AG20443 (cell line): ENCODE measurements at regions not wholly inside any gene's neighbourhood (a gene's known extent, or its start where the extent isn't known, plus 50 kb on each side); places are given as distances from the start of the nearest gene placed in this dataset.

Experiments used
- DNase-seq: peaks from one replicate; pipeline ENCODE4 v3.0.0; 2012; ENCODE audit warnings: low spot score, mixed read lengths

DNA sequence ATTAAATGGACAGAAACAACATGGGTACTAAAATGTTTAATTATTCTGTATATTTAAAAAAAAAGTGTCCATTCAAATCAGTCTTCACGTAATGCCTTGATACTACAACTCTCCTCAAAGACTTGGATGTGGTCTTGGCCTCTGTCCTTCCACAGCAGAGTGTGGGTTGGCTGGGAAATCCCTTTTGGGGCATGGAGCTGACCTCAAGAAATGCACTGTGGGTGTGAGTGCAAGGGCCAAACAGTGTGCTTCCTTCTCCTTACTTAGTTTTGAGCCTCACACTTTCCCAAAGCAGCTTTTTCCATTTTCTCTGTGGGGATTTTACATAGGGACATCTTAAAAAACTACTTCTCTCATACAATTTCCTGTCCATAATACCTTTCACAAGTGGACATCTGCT, 607.4 kb downstream of the EFNB2 start:
- no peak for DNase-seq

DNA sequence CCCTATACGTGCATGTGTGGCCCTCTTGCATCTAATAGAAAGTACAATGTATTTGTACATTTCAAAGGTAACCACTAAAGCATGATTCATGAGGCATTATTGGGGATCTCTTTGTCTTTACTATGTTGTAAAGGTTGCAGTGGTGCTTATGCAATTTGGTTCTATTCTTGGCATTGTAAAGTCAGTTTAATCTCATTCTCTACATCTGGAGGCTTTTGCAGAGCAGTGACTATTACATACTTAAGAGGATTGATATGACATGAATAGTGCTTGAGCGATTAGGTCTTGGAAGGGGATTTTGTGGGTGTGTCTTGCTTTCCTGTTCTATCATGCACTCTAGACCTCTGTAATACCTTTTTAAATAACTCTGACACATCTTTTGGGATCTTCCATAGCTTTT, 610.0 kb downstream of the EFNB2 start:
- DNase-seq = peak; percentile 24

DNA sequence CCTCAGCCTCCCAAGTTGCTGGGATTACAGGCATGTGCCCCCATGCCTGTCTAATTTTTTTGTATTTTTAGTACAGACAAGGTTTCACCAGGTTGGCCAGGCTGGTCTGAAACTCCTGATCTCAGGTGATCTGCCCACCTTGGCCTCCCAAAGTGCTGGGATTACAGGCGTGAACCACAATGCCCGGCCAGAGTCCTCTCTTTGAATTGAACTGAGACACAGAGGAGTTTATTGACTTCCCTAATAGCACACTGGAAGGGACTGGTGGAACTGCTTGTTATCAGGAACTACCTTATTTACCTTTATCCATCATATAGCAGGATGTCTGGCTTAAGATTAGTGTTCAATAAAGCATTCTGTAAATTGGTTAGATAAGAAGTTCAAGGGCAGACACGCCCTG, 613.8 kb downstream of the EFNB2 start:
- DNase-seq = no peak

DNA sequence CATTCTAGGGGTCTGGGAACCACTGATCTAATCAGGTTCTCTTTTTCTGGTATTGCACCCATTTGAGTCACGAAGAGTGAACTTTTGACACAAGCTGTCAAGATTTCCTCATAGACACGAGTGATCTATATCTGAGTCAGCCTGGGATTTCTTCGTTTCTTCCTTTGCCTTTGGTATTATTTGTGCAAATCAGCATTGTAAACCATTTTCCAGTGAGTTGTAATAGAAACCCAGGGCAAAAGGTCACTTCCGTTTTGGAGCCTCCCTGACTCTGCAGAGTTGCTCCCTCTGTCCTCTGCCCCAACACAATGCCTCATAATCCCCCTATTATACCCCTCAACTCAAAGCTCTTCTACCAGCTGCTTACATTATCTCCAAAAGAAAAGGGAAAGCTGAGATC, 615.1 kb downstream of the EFNB2 start:
- peak; percentile 14 for DNase-seq

DNA sequence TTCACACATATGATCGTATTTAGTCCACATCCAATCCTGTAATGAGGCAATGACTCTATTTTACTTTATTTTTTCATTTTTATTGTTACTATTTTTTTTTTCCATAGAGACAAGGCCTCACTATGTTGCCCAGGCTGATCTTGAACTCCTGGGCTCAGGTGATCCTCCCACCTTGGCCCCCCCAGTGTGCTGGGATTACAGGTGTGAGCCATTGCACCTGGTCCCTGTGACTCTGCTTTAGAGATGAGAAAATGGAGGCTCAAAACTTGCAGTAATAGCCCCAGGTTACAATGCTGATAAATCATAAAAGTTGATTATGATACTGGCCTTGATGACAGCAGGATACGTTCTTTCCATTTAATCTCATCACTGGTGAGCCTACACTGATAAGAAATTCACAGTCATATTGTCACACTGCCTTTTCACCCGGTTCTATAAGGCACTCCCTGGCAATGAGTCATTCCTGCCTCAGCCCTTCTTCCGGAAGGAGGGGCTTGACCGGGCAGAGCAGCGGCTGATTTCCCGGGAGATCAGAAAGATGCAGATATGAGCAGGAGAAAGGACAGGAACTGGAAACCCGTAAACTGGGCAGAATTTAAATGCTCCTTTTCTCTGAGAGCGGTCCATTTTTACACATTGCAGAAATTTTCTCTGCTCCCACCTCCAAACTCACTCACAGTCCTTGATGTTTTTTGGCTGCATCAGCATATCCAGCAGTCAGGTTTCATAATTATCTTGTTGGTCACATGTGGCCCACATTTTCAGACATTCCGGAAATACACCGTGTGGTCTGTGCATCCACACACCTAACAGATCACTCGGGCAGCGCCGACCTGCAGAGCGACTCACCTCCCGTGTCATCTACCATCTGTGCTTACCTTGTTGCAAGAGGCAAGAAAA, 616.4 kb downstream of the EFNB2 start:
- peak; percentile 16 for DNase-seq

DNA sequence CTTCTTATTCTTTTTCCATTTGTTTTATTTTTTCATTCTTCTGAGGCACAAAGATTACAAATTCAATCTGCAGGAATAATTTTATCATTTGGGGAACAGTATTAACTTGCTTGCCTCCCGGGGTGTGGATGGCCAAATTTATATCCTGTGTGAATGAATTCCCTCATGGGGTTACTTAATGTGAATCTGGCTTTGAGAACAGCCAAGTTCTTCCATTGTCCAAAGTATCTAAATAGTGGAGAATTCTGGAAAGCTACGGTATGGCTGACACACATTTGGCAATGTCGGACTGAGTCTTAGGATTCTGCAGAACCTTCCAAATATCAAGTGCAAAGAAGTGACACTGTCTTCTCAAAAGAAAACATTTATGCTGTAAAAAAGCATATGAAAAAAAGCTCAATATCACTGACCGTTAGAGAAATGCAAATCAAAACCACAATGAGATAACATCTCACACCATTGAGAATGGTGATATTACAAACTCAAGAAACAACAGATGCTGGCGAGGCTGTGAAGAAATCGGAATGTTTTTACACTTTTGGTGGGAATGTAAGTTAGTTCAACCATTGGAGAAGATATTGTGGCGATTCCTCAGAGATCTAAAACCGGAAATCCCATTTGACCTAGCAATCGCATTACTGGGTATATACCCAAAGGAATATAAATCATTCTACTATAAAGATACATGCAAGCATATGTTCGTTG, 620.2 kb downstream of the EFNB2 start:
- no peak for DNase-seq

DNA sequence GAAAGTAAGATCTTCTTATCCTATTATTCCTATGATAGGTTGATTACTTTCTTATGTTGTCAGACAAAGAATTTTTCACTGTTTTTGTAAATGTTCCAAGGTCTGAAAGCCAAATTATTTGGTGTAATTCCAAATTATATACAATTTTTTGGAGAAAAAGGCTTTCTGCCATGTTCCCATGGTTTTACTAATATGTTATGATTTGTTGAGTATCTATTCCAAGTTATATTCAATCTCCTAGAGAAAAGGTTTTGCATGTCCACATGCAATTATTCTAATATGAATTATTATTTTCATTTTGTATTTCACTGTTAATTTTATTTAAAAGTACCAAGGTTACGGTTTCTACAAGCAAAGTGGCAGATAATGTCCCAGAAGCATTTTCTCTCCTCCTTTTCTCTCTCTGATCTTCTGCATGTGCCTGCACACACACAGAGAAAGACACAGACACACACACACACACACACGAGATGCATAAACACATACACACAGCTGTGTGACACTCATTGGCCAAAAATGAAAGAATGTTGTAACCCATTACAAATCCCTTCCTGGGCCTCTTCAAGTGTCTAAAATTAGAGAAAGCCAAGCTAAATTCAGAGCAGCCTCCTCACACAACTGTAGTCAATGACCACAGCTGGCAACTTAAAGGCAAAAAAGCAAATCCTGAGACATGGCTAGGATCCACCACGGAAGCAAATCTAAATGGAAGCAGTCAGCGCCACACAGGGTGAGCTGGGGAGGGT, 621.0 kb downstream of the EFNB2 start:
- DNase-seq = peak; percentile 56

DNA sequence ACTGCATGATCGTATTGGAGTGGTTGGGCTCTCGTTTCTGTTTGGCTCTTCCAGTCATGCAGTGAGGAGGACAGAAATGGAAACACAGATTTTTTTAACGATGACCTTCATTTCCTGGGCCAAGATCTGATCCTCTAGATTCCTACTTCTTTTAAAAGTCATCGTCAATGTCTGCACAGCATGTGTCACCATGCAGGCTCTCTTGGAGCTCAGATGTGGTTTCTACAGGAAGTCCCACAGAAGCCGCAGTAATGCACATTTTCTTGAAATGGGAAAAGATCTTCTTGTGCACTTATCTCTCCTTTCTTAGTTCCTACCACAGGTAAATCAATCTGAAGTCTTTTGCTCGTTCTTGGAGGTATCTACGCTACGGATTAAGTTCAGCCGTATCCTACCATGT, 626.9 kb downstream of the EFNB2 start:
- peak; percentile 11 for DNase-seq

DNA sequence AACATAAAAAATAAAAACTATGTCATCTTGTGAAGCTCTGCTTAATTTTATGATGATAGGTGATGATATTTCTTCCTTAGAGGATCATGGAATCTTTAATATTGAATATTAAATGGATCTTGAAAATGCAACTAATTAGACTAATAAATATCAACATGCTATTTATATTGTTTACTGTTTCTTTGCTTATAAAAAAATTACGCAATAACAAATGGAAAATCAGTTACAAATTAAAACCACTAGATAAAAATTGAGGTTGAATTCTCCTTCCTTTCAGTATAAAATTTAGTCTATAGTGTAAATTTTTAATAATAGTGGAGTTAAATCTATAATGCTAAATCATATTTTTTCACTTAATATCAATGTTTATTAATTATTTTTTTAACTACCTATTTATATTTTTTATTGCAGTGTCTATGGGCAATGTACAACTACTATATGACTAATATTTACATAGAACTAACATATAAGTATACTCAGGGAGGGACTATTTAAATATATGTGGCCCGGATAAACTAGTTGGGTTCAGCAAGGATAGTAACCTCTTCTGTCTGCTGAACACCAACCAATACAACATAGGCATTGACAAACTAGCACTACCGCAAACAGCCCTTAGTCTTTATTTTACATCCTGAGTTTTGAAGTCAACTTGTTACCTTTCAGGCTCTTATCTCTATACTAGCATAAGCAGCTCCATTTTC, 628.0 kb downstream of the EFNB2 start:
- DNase-seq = no peak

DNA sequence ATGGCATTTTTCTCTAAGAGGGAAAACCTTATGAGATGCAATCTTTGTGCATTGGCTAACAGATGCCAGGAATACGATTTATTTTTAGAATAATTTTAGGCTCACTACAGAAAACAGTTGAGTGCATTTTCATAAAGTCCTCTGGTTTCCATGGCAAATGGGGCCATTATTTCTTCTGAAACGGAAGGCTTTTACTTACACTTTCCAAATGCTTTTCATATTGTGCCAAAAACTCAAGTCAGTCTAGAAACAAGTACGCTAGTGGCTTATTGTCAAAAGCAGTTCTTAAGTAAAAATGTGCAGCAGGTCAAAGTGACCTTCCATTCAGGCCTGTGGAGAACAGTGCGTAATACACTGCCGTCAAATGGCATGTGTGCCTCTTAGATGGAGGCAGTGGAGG, 628.7 kb downstream of the EFNB2 start:
- DNase-seq = no peak

DNA sequence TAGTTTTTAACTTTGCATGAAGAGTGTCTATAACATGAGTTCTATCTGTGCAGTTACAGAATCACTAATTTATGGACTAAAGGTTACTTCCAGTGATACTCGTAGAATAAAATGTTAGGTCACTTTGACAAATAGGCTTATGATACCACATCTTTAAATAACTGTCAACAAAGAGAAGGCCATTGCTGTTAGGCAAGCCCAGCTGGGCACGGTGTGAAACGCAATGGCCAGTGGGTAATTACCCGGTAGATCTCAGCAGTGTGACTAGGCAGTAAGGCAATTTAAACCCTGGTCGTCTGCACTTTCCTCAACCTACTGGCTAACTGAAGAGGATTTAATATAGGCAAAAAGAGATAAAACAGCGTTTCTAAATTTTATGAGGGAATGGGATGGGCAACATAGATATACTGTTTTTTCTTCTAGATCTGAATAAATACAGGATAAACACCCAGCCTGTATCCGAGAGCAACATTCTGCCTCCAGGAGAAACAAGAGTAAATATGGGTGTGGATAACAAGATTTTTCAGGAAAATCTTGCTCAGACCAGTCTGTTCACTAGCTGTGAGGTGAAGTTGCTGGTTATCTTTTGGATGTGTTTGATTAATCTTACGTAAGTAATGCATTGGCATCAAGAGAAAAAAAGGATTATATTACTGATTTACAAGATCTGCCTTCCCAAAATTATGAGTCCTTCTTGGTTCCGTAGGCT, 631.3 kb downstream of the EFNB2 start:
- DNase-seq = no peak

DNA sequence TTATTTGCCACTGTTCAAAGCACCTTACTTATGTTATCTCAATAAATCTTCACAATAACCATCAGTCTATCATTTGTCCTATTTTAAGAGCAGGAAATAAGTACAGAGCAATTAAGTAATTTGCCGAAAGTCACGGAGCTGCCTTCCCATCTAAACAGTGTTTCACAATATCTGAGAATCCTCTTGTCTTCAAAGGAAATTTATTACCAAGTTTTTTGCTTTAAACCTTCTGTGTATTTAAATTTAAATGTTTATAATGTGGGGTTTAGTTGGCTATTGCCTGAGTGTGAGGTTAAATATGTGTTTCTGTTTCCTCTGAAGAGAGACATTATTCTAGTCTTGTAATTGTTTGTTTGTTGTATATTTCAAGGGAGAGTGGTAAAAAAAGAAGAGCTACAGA, 633.1 kb downstream of the EFNB2 start:
- no peak for DNase-seq

DNA sequence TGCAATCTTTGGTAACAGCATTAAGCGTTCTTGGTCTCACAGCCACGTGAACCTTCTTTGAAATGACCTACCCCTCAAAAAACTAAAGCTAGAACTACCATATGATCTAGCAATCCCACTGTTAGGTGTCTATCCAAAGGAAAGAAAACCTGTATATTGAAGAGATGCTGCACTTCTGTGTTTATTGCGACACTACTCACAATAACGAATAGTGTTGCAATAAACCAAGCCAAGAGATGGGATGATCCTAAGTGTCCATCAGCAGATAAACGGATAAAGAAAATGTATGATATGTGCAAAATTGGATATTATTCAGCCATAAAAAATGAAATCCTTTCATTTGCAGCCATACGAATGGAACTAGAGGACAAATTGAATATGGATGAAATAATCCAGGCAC, 637.9 kb downstream of the EFNB2 start:
- no peak for DNase-seq

DNA sequence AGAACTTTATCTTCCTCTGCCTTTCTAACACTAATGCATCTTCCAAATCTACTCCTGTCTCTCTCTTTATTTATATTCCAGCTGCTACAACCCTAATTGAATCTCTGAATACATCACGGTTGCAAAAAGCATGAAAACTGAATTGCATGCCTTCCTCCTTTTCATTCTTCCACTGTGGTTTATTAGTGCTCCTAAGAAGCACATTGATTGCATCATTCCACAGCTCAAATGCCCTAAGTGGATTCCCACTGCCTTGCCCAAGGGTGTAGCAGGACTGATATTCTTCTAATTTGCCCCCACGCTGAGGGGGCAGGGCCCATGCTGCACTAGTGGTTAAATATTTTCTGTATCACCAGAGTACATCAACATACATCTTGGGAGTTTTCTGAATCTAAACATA, 640.8 kb downstream of the EFNB2 start:
- DNase-seq = peak; percentile 8

DNA sequence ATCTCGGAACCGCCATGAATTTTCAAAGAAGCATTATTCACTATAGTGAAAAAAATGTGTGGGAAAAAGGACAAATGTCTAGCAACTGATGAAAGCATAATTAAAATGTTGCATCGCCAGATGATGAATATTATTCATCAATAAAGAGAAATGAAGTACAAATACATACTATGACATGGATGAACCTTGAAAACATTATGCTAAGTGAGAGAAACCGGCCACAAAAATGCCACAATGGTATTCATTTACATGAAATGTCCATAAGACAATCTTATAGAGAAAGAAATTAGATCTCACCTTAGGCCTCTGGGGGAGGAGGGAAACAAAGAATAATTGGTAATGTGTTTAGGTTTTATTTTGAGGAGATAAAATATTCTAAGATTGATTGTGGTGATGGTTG, 645.0 kb downstream of the EFNB2 start:
- no peak for DNase-seq

DNA sequence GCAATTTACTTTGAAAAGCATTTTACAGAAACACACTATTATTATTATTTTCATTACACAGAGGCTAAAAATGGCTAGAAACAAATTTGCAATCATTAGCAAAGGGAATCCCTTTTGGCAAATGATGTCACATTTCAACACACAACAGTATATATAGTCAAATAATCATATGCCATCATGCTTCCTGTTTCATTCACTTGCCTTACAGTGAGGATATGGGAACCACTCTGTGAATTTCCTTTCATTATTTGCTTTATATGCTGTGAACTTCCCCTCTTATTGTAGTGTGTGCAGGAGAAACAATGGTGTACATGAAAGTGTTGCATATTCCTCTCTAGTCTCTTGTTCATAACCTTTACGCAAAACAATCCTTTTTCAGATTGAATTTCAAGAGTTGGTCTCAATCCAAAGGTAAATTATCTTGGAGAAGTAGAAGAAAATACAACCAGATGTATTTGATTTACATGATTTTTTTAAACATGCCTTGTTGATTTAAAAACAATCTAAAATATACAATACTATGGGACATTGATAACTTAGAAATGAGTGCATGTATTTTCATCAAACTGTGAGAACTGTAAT, 657.3 kb downstream of the EFNB2 start:
- DNase-seq = no peak

DNA sequence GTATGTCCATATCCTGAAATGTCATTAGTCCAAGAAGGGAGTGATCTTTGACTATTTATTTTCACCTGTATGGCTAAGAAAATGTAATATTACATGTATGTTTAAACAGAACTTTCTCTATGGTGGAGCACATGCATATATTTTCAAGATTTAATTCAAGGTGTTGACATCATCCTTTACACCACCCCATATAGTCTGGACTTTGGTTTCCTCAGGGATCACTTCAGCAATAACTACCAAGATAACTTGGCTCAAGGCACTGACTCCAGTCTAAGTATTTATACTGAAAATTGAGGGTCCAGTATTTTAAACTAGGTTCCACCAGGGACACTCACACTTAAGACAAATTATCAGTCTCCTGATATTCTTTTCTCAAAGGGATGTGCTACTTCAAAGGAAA, 660.6 kb downstream of the EFNB2 start:
- no peak for DNase-seq

DNA sequence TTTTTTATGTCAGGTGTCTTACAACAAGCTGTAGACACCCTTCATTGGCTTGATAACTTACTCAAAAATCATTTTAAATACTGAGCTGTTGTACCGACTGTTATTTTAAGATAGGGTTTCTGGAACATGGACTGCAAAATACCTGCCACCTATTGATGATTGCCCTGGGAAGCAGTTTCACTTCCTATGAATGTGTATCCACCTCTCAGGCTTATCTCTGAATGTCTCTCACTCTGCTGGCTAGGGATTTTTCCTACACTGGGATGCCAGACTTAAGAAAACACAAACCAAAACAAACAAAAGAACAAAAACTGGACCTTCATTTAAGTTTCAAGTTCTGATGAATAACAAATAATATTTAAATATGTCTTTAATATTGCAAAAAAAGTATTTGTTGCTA, 663.7 kb downstream of the EFNB2 start:
- DNase-seq = no peak

DNA sequence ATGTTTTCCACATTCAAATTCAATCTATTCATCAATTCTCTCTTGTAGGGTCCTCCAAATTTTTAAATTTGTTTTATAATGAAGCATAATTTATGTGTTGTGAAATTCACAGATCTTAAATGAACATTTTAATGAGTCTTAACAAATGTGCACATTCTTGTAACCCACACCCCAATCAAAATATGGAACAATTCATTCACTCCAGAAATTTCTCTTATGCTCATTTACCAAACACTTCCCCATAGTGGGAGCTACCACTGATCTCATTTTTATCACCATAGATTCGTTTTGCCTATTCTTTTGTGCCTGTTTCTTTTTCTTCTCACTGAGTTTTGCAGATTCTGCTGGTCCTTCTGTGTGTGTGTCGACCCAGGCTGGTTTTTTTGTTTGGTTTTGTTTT, 664.1 kb downstream of the EFNB2 start:
- no peak for DNase-seq

DNA sequence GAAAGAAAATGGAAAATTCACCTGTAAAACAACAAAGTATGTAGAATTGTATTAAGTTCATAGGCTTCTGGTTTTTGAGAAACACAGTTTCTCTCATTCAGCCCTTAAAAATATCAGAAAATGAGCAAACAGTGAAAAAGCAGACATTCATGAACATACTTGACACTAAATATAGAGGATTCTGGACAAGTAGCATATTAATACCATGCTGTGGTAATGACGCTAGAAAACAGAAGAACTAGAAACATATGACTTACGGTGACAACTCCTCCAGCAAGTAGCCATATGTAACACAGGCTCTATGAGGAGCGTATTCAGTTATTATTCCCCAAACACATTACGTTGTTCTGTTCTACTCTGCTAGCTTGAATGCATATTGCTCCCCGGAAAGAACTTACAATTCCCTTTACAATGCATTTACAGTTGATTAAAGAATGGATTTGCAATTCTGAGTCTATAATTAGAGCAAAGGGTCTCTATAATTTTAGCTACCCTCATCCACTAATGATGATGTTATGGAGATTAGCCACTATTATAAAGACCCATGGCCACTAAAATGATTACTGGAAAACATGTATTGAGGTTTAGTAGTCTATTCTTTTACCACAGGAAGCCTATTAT, 672.1 kb downstream of the EFNB2 start:
- DNase-seq = no peak

DNA sequence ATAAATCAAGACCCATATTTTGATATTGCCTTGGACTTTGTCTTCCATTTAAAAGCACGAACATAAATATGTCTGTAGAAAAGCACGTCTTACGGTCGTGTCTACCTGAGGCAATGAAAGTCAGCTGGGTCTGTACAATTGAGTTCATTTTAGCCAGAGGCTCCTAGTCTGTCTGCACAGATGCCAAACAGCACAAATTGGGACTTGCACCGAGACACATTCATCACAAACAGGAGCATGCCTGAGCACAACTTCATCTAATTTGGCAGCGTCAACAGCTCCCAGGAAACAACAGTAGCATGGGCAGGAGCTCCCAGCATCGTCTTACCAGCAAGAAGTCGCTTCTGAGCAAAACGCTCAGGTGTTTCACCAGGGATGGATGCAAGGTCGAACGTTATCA, 687.0 kb downstream of the EFNB2 start:
- DNase-seq = no peak
